GM23338 (cell line): ENCODE measurements at regions not wholly inside any gene's neighbourhood (a gene's known extent, or its start where the extent isn't known, plus 50 kb on each side); places are given as distances from the start of the nearest gene placed in this dataset.

Experiments
- ATAC-seq: fragments of 200-7000 bp; cut with Tn5 transposase; 3 replicates; pipeline ENCODE4 v1.9.1; 2020
- DNase-seq: peaks from one replicate; pipeline ENCODE4 v3.0.0-alpha.2; 2015; ENCODE audit warnings: low spot score
- H2AFZ ChIP-seq: fragments of 200-600 bp; sonication (generic); 2 replicates; pipeline ENCODE4 v1.8.0; 2016; ENCODE audit warnings: antibody characterized with exemption, mild to moderate bottlenecking, moderate library complexity
- H3F3A ChIP-seq: fragments of 200-600 bp; sonication (generic); replicated peaks from 2 replicates; pipeline ENCODE4 v1.8.0; 2017; ENCODE audit warnings: antibody characterized with exemption, mixed run types, low read depth
- H3K27ac ChIP-seq: fragments of 200-600 bp; sonication (generic); 2 replicates; pipeline ENCODE4 v1.6.1; 2016; ENCODE audit warnings: low read depth
- H3K27me3 ChIP-seq: fragments of 200-600 bp; sonication (generic); 2 replicates; pipeline ENCODE4 v1.8.0; 2016; ENCODE audit warnings: mild to moderate bottlenecking, mixed run types, moderate library complexity; ENCODE audit not compliant: insufficient read depth
- H3K36me3 ChIP-seq: fragments of 200-600 bp; sonication (generic); 2 replicates; pipeline ENCODE4 v1.8.0; 2016; ENCODE audit warnings: mild to moderate bottlenecking; ENCODE audit not compliant: insufficient read depth
- H3K4me1 ChIP-seq: fragments of 200-600 bp; sonication (generic); 2 replicates; pipeline ENCODE4 v1.8.0; 2016; ENCODE audit warnings: mild to moderate bottlenecking, moderate library complexity; ENCODE audit not compliant: insufficient read depth
- H3K4me2 ChIP-seq: fragments of 200-600 bp; sonication (generic); 2 replicates; pipeline ENCODE4 v1.7.1; 2017; ENCODE audit warnings: mixed run types
- H3K4me3 ChIP-seq: fragments of 200-600 bp; sonication (generic); 2 replicates; pipeline ENCODE4 v1.6.1; 2016; ENCODE audit warnings: mixed run types
- H3K79me2 ChIP-seq: fragments of 200-600 bp; sonication (generic); replicated peaks from 2 replicates; pipeline ENCODE4 v1.8.0; 2017; ENCODE audit warnings: mild to moderate bottlenecking; ENCODE audit not compliant: insufficient read depth
- H3K9me2 ChIP-seq: fragments of 200-600 bp; sonication (generic); 2 replicates; pipeline ENCODE4 v1.8.0; 2017; ENCODE audit not compliant: insufficient read depth
- H4K20me1 ChIP-seq: fragments of 200-600 bp; sonication (generic); replicated peaks from 2 replicates; pipeline ENCODE4 v1.8.0; 2017; ENCODE audit warnings: mild to moderate bottlenecking; ENCODE audit not compliant: insufficient read depth
- H3K27ac Mint-ChIP-seq: 2 replicates; pipeline ENCODE4 v1.8.0; 2020; ENCODE audit warnings: inconsistent platforms, mild to moderate bottlenecking, moderate library complexity, mixed read lengths
- H3K27me3 Mint-ChIP-seq: 3 replicates; pipeline ENCODE4 v1.8.0; 2022; ENCODE audit warnings: low read depth, mild to moderate bottlenecking, moderate library complexity, mixed read lengths, inconsistent platforms; ENCODE audit not compliant: insufficient read depth, poor library complexity
- H3K36me3 Mint-ChIP-seq: 3 replicates; pipeline ENCODE4 v1.8.0; 2021; ENCODE audit warnings: low read depth, mild to moderate bottlenecking, inconsistent platforms, moderate library complexity, mixed read lengths
- H3K4me1 Mint-ChIP-seq: 3 replicates; pipeline ENCODE4 v1.8.0; 2020; ENCODE audit warnings: mild to moderate bottlenecking, inconsistent platforms, mixed read lengths
- H3K4me3 Mint-ChIP-seq: 3 replicates; pipeline ENCODE4 v1.8.0; 2021; ENCODE audit warnings: moderate library complexity, mild to moderate bottlenecking, inconsistent platforms, mixed read lengths
- H3K9me3 Mint-ChIP-seq: 3 replicates; pipeline ENCODE4 v1.8.0; 2020; ENCODE audit warnings: moderate library complexity, mild to moderate bottlenecking, inconsistent platforms, mixed read lengths
- CREB1 ChIP-seq: fragments of 250-450 bp; sonication (Bioruptor Pico); IDR thresholded peaks from 2 replicates; pipeline ENCODE4 v1.5.0; 2020; ENCODE audit warnings: low read depth, mild to moderate bottlenecking, moderate library complexity
- EZH2 ChIP-seq: fragments of 200-600 bp; sonication (generic); IDR thresholded peaks from one replicate; pipeline ENCODE4 v1.8.0; 2017; ENCODE audit warnings: antibody characterized with exemption, mild to moderate bottlenecking, low read depth; ENCODE audit not compliant: unreplicated experiment
- EZH2phosphoT487 ChIP-seq: fragments of 200-600 bp; sonication (generic); IDR thresholded peaks from one replicate; pipeline ENCODE4 v1.8.1; 2018; ENCODE audit warnings: antibody characterized with exemption; ENCODE audit not compliant: unreplicated experiment
- JUNB ChIP-seq: IDR thresholded peaks from one replicate; pipeline ENCODE4 v1.6.1; 2016; ENCODE audit warnings: antibody characterized with exemption; ENCODE audit not compliant: unreplicated experiment
- NANOG ChIP-seq: IDR thresholded peaks from 2 replicates; pipeline ENCODE4 v1.6.1; 2016; ENCODE audit warnings: antibody characterized with exemption, borderline replicate concordance
- POLR2AphosphoS5 ChIP-seq: IDR thresholded peaks from 2 replicates; pipeline ENCODE4 v1.6.1; 2016; ENCODE audit warnings: antibody characterized with exemption, low read depth
- STAT1 ChIP-seq: IDR thresholded peaks from one replicate; pipeline ENCODE4 v1.6.1; 2016; ENCODE audit warnings: antibody characterized with exemption; ENCODE audit not compliant: unreplicated experiment
- ZNF114 ChIP-seq: fragments of 250-450 bp; sonication (Bioruptor Pico); IDR thresholded peaks from 2 replicates; pipeline ENCODE4 v1.5.0; 2020; ENCODE audit warnings: mild to moderate bottlenecking, moderate library complexity
- ZNF331 ChIP-seq: fragments of 250-450 bp; sonication (Bioruptor Pico); IDR thresholded peaks from 2 replicates; pipeline ENCODE4 v1.5.0; 2020; ENCODE audit warnings: low read depth, mild to moderate bottlenecking, moderate library complexity
- TF ChIP-seq, protein P1 (sequence below), 2 experiments: fragments of 200-600 bp in 1 of 2; sonication (generic) in 1 of 2; conservative IDR thresholded peaks; 2 replicates each; pipeline versions ENCODE4 v1.5.1 to v1.6.1; 2016 to 2017; ENCODE audit warnings: antibody characterized with exemption in 2 of 2, low read depth in 2 of 2, mild to moderate bottlenecking in 2 of 2, moderate library complexity in 1 of 2
- TF ChIP-seq, protein P2 (sequence below): IDR thresholded peaks from one replicate; pipeline ENCODE4 v1.6.1; 2018; ENCODE audit warnings: antibody characterized with exemption; ENCODE audit not compliant: unreplicated experiment
- TF ChIP-seq, protein P3 (sequence below): fragments of 250-450 bp; sonication (Bioruptor Pico); IDR thresholded peaks from 2 replicates; pipeline ENCODE4 v1.5.0; 2020; ENCODE audit warnings: mild to moderate bottlenecking, moderate library complexity
- TF ChIP-seq, protein P4 (sequence below): IDR thresholded peaks from 2 replicates; pipeline ENCODE4 v1.6.1; 2016; ENCODE audit warnings: antibody characterized with exemption

DNA sequence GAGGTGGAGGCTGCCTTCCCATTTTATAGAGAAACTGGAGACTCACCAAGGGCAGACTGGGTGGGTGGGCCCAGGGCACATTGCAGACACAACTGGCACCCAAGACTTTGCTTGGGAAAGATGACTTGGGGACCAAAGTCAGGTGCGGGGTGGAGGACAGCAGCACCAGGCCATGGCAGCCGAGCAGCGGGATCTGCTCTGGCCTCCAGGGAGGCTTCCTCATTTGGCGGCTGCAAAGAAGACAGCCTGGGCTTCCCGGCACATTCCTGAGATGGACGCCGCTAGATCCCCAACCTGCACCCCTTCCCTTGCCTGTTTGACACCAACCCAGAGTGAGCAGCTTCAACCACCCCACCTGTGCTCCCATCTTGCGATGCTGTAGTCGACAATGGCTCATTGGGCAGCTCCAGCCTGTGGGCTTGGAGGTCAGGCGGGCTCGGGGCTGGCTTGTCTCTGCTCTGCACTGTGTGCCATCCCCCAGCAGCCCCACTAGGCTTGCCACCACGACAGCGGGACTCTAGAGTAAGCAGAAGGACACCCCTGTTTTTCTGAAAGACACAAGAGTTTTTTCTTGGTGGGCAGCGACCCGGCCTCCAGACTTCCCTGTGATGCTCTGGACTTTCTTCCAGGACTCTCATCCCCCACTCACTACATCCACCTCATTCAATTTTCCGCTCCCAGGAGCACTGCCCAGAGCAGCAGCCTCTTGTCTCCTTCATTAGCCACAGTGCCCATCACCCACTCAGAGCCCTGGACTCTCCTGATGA, 184.9 kb upstream of the CST7 start:
- Histone ChIP-seq H3F3A (no peaks in the 10 kb centered on the region), H3K4me2 (no peak overlapping the region), H2AFZ (no peak overlapping the region), H3K79me2 (no peaks in the 10 kb centered on the region), H4K20me1 (no peaks in the 10 kb centered on the region), H3K9me2 (no peaks in the 10 kb centered on the region), H3K27ac (no peak overlapping the region), H3K27me3 (no peaks in the 10 kb centered on the region), H3K36me3 (no peaks in the 10 kb centered on the region), H3K4me1 (no peaks in the 10 kb centered on the region), H3K4me3 (no peak overlapping the region)
- peaks cover 2% of the 10 kb centered on the region for H3K27me3 Mint-ChIP-seq
- no peak for DNase-seq
- H3K4me3 Mint-ChIP-seq, result no peak overlapping the region
- H3K4me1 Mint-ChIP-seq, result peaks cover 13% of the 10 kb centered on the region
- no peak for ATAC-seq
- no peak for TF ChIP-seq JUNB
- no peak for TF ChIP-seq EZH2
- TF ChIP-seq ZNF331 (CRISPR knock-in tag), result no peak
- no peak for TF ChIP-seq STAT1
- TF ChIP-seq, protein P1, sequence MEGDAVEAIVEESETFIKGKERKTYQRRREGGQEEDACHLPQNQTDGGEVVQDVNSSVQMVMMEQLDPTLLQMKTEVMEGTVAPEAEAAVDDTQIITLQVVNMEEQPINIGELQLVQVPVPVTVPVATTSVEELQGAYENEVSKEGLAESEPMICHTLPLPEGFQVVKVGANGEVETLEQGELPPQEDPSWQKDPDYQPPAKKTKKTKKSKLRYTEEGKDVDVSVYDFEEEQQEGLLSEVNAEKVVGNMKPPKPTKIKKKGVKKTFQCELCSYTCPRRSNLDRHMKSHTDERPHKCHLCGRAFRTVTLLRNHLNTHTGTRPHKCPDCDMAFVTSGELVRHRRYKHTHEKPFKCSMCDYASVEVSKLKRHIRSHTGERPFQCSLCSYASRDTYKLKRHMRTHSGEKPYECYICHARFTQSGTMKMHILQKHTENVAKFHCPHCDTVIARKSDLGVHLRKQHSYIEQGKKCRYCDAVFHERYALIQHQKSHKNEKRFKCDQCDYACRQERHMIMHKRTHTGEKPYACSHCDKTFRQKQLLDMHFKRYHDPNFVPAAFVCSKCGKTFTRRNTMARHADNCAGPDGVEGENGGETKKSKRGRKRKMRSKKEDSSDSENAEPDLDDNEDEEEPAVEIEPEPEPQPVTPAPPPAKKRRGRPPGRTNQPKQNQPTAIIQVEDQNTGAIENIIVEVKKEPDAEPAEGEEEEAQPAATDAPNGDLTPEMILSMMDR (conservative IDR thresholded peaks at IDR 0.05; ENCODE audit: low read depth in 2 of 2), result no peak
- TF ChIP-seq, protein P2, sequence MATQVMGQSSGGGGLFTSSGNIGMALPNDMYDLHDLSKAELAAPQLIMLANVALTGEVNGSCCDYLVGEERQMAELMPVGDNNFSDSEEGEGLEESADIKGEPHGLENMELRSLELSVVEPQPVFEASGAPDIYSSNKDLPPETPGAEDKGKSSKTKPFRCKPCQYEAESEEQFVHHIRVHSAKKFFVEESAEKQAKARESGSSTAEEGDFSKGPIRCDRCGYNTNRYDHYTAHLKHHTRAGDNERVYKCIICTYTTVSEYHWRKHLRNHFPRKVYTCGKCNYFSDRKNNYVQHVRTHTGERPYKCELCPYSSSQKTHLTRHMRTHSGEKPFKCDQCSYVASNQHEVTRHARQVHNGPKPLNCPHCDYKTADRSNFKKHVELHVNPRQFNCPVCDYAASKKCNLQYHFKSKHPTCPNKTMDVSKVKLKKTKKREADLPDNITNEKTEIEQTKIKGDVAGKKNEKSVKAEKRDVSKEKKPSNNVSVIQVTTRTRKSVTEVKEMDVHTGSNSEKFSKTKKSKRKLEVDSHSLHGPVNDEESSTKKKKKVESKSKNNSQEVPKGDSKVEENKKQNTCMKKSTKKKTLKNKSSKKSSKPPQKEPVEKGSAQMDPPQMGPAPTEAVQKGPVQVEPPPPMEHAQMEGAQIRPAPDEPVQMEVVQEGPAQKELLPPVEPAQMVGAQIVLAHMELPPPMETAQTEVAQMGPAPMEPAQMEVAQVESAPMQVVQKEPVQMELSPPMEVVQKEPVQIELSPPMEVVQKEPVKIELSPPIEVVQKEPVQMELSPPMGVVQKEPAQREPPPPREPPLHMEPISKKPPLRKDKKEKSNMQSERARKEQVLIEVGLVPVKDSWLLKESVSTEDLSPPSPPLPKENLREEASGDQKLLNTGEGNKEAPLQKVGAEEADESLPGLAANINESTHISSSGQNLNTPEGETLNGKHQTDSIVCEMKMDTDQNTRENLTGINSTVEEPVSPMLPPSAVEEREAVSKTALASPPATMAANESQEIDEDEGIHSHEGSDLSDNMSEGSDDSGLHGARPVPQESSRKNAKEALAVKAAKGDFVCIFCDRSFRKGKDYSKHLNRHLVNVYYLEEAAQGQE, result no peak
- no peak for TF ChIP-seq CREB1 (CRISPR knock-in tag)
- TF ChIP-seq POLR2AphosphoS5, result no peak
- TF ChIP-seq, protein P3, sequence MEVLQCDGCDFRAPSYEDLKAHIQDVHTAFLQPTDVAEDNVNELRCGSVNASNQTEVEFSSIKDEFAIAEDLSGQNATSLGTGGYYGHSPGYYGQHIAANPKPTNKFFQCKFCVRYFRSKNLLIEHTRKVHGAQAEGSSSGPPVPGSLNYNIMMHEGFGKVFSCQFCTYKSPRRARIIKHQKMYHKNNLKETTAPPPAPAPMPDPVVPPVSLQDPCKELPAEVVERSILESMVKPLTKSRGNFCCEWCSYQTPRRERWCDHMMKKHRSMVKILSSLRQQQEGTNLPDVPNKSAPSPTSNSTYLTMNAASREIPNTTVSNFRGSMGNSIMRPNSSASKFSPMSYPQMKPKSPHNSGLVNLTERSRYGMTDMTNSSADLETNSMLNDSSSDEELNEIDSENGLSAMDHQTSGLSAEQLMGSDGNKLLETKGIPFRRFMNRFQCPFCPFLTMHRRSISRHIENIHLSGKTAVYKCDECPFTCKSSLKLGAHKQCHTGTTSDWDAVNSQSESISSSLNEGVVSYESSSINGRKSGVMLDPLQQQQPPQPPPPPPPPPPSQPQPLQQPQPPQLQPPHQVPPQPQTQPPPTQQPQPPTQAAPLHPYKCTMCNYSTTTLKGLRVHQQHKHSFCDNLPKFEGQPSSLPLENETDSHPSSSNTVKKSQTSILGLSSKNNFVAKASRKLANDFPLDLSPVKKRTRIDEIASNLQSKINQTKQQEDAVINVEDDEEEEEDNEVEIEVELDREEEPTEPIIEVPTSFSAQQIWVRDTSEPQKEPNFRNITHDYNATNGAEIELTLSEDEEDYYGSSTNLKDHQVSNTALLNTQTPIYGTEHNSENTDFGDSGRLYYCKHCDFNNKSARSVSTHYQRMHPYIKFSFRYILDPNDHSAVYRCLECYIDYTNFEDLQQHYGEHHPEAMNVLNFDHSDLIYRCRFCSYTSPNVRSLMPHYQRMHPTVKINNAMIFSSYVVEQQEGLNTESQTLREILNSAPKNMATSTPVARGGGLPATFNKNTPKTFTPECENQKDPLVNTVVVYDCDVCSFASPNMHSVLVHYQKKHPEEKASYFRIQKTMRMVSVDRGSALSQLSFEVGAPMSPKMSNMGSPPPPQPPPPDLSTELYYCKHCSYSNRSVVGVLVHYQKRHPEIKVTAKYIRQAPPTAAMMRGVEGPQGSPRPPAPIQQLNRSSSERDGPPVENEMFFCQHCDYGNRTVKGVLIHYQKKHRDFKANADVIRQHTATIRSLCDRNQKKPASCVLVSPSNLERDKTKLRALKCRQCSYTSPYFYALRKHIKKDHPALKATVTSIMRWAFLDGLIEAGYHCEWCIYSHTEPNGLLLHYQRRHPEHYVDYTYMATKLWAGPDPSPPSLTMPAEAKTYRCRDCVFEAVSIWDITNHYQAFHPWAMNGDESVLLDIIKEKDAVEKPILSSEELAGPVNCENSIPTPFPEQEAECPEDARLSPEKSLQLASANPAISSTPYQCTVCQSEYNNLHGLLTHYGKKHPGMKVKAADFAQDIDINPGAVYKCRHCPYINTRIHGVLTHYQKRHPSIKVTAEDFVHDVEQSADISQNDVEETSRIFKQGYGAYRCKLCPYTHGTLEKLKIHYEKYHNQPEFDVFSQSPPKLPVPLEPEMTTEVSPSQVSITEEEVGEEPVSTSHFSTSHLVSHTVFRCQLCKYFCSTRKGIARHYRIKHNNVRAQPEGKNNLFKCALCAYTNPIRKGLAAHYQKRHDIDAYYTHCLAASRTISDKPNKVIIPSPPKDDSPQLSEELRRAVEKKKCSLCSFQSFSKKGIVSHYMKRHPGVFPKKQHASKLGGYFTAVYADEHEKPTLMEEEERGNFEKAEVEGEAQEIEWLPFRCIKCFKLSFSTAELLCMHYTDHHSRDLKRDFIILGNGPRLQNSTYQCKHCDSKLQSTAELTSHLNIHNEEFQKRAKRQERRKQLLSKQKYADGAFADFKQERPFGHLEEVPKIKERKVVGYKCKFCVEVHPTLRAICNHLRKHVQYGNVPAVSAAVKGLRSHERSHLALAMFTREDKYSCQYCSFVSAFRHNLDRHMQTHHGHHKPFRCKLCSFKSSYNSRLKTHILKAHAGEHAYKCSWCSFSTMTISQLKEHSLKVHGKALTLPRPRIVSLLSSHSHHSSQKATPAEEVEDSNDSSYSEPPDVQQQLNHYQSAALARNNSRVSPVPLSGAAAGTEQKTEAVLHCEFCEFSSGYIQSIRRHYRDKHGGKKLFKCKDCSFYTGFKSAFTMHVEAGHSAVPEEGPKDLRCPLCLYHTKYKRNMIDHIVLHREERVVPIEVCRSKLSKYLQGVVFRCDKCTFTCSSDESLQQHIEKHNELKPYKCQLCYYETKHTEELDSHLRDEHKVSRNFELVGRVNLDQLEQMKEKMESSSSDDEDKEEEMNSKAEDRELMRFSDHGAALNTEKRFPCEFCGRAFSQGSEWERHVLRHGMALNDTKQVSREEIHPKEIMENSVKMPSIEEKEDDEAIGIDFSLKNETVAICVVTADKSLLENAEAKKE (CRISPR knock-in tag), result no peak
- no peak for TF ChIP-seq ZNF114 (CRISPR knock-in tag)
- TF ChIP-seq, protein P4, sequence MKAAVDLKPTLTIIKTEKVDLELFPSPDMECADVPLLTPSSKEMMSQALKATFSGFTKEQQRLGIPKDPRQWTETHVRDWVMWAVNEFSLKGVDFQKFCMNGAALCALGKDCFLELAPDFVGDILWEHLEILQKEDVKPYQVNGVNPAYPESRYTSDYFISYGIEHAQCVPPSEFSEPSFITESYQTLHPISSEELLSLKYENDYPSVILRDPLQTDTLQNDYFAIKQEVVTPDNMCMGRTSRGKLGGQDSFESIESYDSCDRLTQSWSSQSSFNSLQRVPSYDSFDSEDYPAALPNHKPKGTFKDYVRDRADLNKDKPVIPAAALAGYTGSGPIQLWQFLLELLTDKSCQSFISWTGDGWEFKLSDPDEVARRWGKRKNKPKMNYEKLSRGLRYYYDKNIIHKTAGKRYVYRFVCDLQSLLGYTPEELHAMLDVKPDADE, result no peak
- TF ChIP-seq EZH2phosphoT487, result no peak
- no peak for TF ChIP-seq NANOG
- H3K9me3 Mint-ChIP-seq, result peaks cover 10% of the 10 kb centered on the region; the same call in 1 of the 3 replicates
- no peaks in the 10 kb centered on the region for H3K36me3 Mint-ChIP-seq
- H3K27ac Mint-ChIP-seq, result no peak overlapping the region
